OCI-LY3 (cell line): ENCODE measurements at regions not wholly inside any gene's neighbourhood (a gene's known extent, or its start where the extent isn't known, plus 50 kb on each side); places are given as distances from the start of the nearest gene placed in this dataset.

Experiments used
- CTCF ChIP-seq: fragments of 200-600, 300-600 bp; sonication (generic); IDR thresholded peaks from 2 replicates; pipeline ENCODE4 v1.5.1; 2014; ENCODE audit warnings: antibody characterized with exemption, low read length, low read depth
- EZH2phosphoT487 ChIP-seq: fragments of 200-600 bp; shearing (Covaris generic); IDR thresholded peaks from 2 replicates; pipeline ENCODE4 v1.6.1; 2018; ENCODE audit warnings: antibody characterized with exemption, mixed run types, low read depth

GRCh38 chr3:79887213-79887612, 119.4 kb upstream of the ROBO1 start:
- TF ChIP-seq CTCF (no peak), EZH2phosphoT487 (no peak)
